ACC112 (cell line): ENCODE measurements at regions not wholly inside any gene's neighbourhood (a gene's known extent, or its start where the extent isn't known, plus 50 kb on each side); places are given as distances from the start of the nearest gene placed in this dataset.
"Not testable (repeated sequence)": the region's sequence is repeated elsewhere in the genome, so short reads cannot be mapped to it uniquely, and the experiment has no call there.

ENCODE experiments used
- H2AFZ ChIP-seq: fragments of 200-600 bp; sonication (generic); one replicate; pipeline ENCODE4 v1.6.0; 2017; ENCODE audit warnings: antibody characterized with exemption, low read length; ENCODE audit not compliant: unreplicated experiment
- H3K27ac ChIP-seq: fragments of 200-600 bp; sonication (generic); 2 replicates; pipeline ENCODE4 v1.5.1; 2014; ENCODE audit warnings: low read depth, mild to moderate bottlenecking, antibody characterized with exemption, low read length, moderate library complexity
- H3K27me3 ChIP-seq: fragments of 200-600 bp; sonication (generic); 2 replicates; pipeline ENCODE4 v1.6.1; 2014; ENCODE audit warnings: mild to moderate bottlenecking, antibody characterized with exemption, low read length, moderate library complexity, mixed read lengths; ENCODE audit not compliant: insufficient read depth
- H3K36me3 ChIP-seq: fragments of 200-600 bp; sonication (generic); 2 replicates; pipeline ENCODE4 v1.6.1; 2016; ENCODE audit warnings: mild to moderate bottlenecking, antibody characterized with exemption, low read length, moderate library complexity, mixed read lengths; ENCODE audit not compliant: insufficient read depth
- H3K4me1 ChIP-seq: fragments of 200-600 bp; sonication (generic); one replicate; pipeline ENCODE4 v1.6.1; 2016; ENCODE audit warnings: low read length, mixed read lengths; ENCODE audit not compliant: insufficient read depth, unreplicated experiment, control insufficient read depth
- H3K4me3 ChIP-seq: fragments of 200-600 bp; sonication (generic); 2 replicates; pipeline ENCODE4 v1.5.1; 2014; ENCODE audit warnings: mild to moderate bottlenecking, low read depth, low read length
- H3K79me2 ChIP-seq: fragments of 200-600 bp; sonication (generic); one replicate; pipeline ENCODE4 v1.6.0; 2016; ENCODE audit warnings: low read length; ENCODE audit not compliant: control insufficient read depth, unreplicated experiment, insufficient read depth

DNA sequence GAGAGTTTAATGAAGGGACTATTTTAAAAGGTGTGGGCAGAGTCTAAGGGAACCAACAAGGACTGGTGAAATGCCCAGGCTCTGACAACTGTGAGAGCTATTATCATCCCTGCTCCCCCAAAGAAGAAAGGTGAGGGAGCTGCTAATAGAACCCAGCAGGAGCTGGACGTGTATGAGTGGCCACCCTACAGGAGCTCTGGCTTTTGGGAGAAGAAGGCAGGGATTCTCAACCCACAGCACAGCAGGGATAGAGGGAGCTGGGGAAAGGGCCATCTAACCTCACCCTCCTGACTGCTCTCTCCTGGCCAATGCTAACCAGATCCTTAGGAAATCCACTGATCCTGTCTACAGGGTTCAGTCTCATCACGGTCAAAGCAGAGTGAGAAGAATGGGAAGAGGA, 57.1 kb downstream of the GRIN2B start:
- Histone ChIP-seq H3K27me3 (no peaks in the 10 kb centered on the region), H3K79me2 (no peaks in the 10 kb centered on the region), H3K27ac (no peak overlapping the region), H3K4me3 (no peak overlapping the region), H3K36me3 (no peaks in the 10 kb centered on the region), H2AFZ (no peak overlapping the region), H3K4me1 (no peaks in the 10 kb centered on the region)

DNA sequence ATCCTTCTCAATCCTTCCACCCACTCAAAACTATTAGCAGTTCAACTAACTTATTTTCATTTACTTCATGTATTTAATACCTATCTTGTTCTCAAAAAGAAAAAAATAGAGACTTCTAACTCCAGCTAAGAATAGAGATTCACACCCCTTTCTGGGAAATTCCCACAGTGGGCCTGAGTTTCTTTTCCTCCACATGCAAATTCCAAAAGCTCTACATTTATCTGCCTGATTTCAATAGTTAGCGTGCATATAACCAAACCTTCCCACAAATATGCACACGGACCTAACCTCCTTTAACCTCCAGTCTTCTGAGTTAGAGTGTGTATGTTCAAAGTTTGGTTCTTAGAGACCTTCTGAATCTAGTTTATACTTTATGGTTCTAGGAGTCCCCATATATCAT, 62.5 kb downstream of the GRIN2B start:
- no peak overlapping the region for H3K27ac ChIP-seq
- H3K36me3 ChIP-seq = no peaks in the 10 kb centered on the region
- H3K79me2 ChIP-seq = no peaks in the 10 kb centered on the region
- no peaks in the 10 kb centered on the region for H3K4me1 ChIP-seq
- no peak overlapping the region for H2AFZ ChIP-seq
- H3K4me3 ChIP-seq = no peak overlapping the region
- no peaks in the 10 kb centered on the region for H3K27me3 ChIP-seq

DNA sequence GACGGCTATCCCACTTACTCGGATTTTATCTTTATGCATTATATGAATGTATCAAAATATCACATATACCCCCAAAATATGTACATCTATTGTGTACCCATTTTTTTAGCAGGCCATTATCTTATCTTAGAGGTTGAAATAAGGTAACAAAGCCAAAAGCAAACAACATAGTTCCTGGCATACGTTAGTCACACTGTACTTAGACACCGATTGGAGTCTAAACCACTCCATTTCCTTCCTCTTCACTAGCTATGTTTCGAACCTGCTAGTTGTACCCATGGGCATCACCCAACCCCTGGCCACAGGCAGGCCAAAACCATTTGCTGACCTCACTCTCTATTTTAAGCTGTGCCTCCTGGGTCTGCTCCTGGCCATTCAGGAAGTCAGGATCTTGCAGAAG, 66.3 kb downstream of the GRIN2B start:
- no peaks in the 10 kb centered on the region for H3K4me1 ChIP-seq
- H2AFZ ChIP-seq = no peak overlapping the region
- H3K4me3 ChIP-seq = no peak overlapping the region
- no peaks in the 10 kb centered on the region for H3K79me2 ChIP-seq
- no peaks in the 10 kb centered on the region for H3K27me3 ChIP-seq
- H3K27ac ChIP-seq = no peak overlapping the region
- no peaks in the 10 kb centered on the region for H3K36me3 ChIP-seq

DNA sequence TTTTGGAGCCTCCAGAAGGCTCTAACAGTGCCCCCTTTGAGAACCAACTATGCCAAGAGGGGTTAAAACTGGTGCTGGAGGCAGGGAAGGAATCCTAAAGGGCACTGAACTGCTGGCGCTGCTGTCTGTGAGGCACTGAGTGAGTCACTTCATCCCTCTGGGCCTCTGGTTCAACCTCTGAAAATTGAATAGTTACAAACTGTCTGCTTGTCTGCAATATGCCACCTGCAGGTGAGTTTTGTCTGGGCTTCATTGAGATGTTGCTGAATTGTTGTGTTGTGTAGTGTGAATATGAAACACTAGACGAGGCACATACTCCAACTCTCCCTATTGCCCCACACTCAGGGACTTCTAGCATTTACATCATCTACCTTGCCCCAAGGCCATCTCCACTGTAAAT, 68.0 kb downstream of the GRIN2B start:
- Histone ChIP-seq H2AFZ (no peak overlapping the region), H3K4me1 (no peaks in the 10 kb centered on the region), H3K4me3 (no peak overlapping the region), H3K27ac (no peak overlapping the region), H3K27me3 (no peaks in the 10 kb centered on the region), H3K79me2 (no peaks in the 10 kb centered on the region), H3K36me3 (no peaks in the 10 kb centered on the region)

DNA sequence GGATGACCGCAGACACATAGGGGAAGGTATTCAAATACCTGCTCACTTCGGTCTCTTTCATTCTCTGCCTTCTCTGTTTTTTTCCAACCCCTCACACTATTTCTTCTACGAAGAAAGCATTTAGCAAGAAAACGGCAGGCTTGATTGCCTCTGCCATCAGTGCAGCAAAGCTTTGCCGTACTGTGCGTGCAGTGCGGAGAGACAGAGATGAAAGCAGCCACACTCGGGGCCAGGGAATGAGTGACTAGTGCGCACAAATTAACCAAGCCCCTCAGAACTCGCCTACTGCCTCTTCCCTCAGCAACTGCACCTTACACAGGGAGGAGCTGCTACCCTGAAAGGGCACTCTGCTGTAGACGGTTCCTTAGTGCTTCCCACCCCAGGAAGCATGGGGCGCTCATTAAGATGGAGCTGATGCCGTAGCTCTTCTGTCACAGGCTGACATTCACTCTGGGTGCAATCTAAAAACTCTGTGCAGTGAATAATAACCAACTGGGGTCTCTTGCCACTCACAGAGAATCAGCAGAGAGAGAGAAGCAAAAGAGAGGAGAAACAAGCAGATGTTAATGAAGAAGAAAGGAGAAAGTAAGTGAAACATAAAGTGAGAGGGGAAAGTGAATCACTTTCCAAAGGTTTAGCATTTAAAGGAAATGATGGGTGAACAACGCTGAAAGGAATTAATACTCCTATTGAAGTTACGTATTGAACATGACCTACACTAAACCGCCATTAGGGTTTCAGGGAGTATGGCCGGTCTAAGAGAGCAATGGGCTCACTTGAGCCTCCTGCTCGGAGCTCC, 69.4 kb downstream of the GRIN2B start:
- Histone ChIP-seq H3K4me3 (no peak overlapping the region), H3K27me3 (no peaks in the 10 kb centered on the region), H2AFZ (no peak overlapping the region), H3K4me1 (no peaks in the 10 kb centered on the region), H3K36me3 (no peaks in the 10 kb centered on the region), H3K27ac (no peak overlapping the region), H3K79me2 (no peaks in the 10 kb centered on the region)

DNA sequence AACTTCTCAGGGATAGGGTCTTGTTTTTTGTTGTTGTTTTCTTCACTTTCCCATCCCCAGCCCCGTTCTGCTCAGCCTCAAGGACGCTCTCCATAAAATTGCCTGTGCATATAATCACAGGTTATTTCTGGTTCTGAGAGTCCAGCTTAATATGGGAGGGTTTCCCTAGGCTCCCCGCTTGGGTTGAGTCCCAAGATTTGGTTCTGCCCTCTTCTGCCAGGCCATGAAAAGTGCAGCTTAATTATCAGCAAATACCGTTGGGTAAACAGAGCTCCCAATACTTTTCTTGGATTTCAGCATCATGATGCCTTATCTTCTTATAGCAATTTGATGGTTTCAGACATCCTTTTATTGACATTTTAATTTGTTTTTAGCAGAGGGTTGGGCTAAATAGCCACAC, 75.6 kb downstream of the GRIN2B start:
- no peak overlapping the region for H3K4me3 ChIP-seq
- no peak overlapping the region for H3K27ac ChIP-seq
- H3K79me2 ChIP-seq = no peaks in the 10 kb centered on the region
- no peaks in the 10 kb centered on the region for H3K27me3 ChIP-seq
- H2AFZ ChIP-seq = no peak overlapping the region
- H3K4me1 ChIP-seq = no peaks in the 10 kb centered on the region
- no peaks in the 10 kb centered on the region for H3K36me3 ChIP-seq

DNA sequence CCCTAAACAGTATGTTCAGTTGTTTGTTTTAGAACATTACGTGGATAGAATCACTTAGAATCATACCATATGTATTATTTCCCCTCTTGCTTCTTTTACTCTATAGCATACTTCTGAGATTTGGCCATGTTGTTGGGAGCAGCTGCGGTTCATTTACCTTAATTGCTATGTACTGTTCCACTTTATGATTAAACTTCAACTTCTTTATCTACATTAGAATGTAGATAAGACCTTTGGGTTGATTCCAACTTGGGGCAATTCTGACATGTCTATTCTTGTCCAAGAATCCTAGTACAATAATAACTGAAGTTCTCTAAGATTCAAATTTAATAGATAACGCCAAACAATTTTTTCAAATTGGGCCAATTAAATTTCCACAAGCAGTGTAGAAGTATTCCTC, 80.7 kb downstream of the GRIN2B start:
- no peak overlapping the region for H2AFZ ChIP-seq
- H3K27me3 ChIP-seq = no peaks in the 10 kb centered on the region
- no peak overlapping the region for H3K4me3 ChIP-seq
- no peaks in the 10 kb centered on the region for H3K79me2 ChIP-seq
- no peaks in the 10 kb centered on the region for H3K4me1 ChIP-seq
- no peaks in the 10 kb centered on the region for H3K36me3 ChIP-seq
- H3K27ac ChIP-seq = no peak overlapping the region

DNA sequence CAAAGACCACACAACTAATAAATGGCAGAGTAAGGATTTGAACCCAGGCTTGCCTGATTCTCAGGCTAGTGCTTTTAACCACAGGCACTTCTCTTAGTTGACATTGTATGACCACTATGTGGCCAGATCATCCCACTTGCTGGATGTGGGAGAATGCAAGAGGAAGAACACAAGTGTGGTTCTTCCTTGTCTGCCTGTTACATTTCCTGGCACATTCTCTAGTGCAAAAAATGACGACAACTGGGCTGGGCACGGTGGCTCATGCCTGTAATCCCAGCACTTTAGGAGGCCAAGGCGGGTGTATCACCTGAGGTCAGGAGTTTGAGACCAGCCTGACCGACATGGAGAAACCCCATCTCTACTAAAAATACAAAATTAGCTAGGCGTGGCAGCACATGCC, 83.0 kb downstream of the GRIN2B start:
- H3K4me1 ChIP-seq, H3K27me3 ChIP-seq, H3K27ac ChIP-seq, H3K36me3 ChIP-seq, H3K4me3 ChIP-seq, H3K79me2 ChIP-seq, H2AFZ ChIP-seq: not testable (repeated sequence)

DNA sequence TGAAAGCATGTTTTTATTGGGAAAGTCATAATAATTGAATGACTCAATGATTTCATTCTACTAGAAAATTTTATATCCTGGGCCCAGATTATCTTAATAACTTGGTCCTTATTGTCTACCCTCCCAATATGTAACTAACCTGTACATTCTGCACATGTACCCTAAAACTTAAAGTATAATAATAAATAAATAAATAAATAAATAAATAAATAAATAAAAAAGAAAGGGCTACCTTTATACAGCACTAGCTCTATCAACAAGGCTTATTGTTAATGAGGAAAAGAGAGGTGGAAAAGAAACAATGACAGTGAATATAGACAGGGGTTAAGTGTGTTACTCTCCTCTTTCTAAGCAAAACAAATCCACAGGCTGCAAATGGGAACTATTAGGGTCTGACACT, 83.6 kb downstream of the GRIN2B start:
- H3K4me3 ChIP-seq = no peak overlapping the region
- H2AFZ ChIP-seq = no peak overlapping the region
- no peak overlapping the region for H3K27ac ChIP-seq
- H3K27me3 ChIP-seq = no peaks in the 10 kb centered on the region
- H3K36me3 ChIP-seq = no peaks in the 10 kb centered on the region
- H3K79me2 ChIP-seq = no peaks in the 10 kb centered on the region
- no peaks in the 10 kb centered on the region for H3K4me1 ChIP-seq

DNA sequence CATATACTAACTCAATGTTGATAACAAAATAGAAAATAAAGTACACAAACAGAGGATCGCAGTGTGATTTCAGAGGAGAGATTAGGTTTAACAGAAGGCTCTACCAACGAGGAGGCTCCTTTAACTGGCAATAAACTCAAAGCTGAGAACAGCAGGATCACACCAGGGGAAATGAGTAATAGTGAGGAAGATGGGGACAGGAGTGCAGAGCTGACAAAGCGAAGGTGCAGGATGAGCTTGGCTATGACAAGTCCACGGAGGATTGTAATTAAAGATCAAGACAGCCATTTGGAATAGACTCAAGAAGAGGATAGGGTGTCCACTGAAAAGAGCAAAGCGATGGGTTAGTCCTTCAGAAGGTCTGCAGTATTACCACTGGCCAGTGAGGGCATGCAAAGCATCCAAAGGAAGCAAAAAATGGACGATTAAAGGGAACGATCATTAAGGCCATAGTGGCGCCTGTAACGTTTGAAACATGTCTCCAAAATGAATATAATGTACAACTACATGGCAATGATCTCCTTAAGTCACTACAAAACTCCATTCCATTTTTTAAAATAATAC, 85.3 kb downstream of the GRIN2B start:
- no peaks in the 10 kb centered on the region for H3K27me3 ChIP-seq
- H3K79me2 ChIP-seq = no peaks in the 10 kb centered on the region
- H3K4me3 ChIP-seq = no peak overlapping the region
- H3K27ac ChIP-seq = no peak overlapping the region
- no peaks in the 10 kb centered on the region for H3K4me1 ChIP-seq
- no peaks in the 10 kb centered on the region for H3K36me3 ChIP-seq
- no peak overlapping the region for H2AFZ ChIP-seq

DNA sequence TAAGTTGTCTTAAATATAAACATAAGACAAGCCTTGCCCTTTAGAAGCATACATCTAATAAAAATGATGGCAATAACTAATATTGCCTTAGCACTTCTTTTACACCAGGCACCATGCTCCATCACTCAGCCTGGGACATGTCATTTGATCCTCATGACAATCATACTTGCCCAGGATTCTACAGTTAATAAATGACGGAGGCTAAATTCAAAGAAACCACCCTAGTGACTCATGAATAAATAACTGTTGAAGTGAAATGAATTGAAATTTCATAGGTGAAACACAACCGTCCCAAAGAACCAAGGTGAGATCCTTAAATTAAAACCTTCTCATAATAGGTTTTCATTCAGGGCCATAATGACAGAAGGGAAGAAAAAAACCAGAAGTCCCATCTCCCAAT, 89.5 kb downstream of the GRIN2B start:
- no peaks in the 10 kb centered on the region for H3K79me2 ChIP-seq
- no peak overlapping the region for H3K4me3 ChIP-seq
- no peaks in the 10 kb centered on the region for H3K27me3 ChIP-seq
- no peaks in the 10 kb centered on the region for H3K4me1 ChIP-seq
- H3K27ac ChIP-seq = no peak overlapping the region
- no peaks in the 10 kb centered on the region for H3K36me3 ChIP-seq
- H2AFZ ChIP-seq = no peak overlapping the region
